Panc1 (cell line): ENCODE measurements at regions not wholly inside any gene's neighbourhood (a gene's known extent, or its start where the extent isn't known, plus 50 kb on each side); places are given as distances from the start of the nearest gene placed in this dataset.

Experiments used
- ATAC-seq: fragments of 200-7000 bp; cut with Tn5 transposase; 2 replicates; pipeline ENCODE4 v1.9.1; 2020; ENCODE audit warnings: mild to moderate bottlenecking, moderate library complexity
- BruUV-seq: library from RNA; stranded (reverse); fragments of 400-500 nt; replicated peaks from 2 replicates; lab custom pipeline; 2021; lab: Mats Ljungman, UMichigan
- CTCF ChIA-PET: fragments of 300-600 bp; sonication (Branson Sonifier 250); formaldehyde crosslinking; loops from one replicate; lab custom pipeline; 2022; ENCODE audit warnings: antibody characterized with exemption; lab: Charles Lee
- POLR2A ChIA-PET: fragments of 300-600 bp; sonication (Branson Sonifier 250); formaldehyde crosslinking; loops from one replicate; lab custom pipeline; 2022; ENCODE audit warnings: antibody characterized with exemption; lab: Charles Lee
- DNase-seq: peaks from one replicate; pipeline ENCODE4 v3.0.0-alpha.2; 2010; ENCODE audit warnings: low read depth, low spot score
- H3K27ac ChIP-seq: 2 replicates; pipeline ENCODE4 v1.5.1; 2011; ENCODE audit warnings: mild to moderate bottlenecking, low read length, inconsistent platforms
- H3K27me3 ChIP-seq: fragments of 200-500 bp; sonication (Bioruptor generic); 2 replicates; pipeline ENCODE4 v1.6.0; 2014; ENCODE audit warnings: low read length, inconsistent platforms; ENCODE audit not compliant: control insufficient read depth, insufficient read depth
- H3K36me3 ChIP-seq: fragments of 200-500 bp; sonication (Bioruptor generic); 2 replicates; pipeline ENCODE4 v1.5.1; 2014; ENCODE audit warnings: inconsistent platforms, mild to moderate bottlenecking, low read length, moderate library complexity; ENCODE audit not compliant: control insufficient read depth, insufficient read depth
- H3K4me1 ChIP-seq: 2 replicates; pipeline ENCODE4 v1.5.1; 2011; ENCODE audit warnings: inconsistent platforms, mild to moderate bottlenecking, low read length, moderate library complexity; ENCODE audit not compliant: control insufficient read depth, insufficient read depth
- H3K4me3 ChIP-seq, 2 experiments: 2 replicates each; pipeline ENCODE4 v1.5.1; 2011 to 2012; ENCODE audit warnings: low read depth in 2 of 2, low read length in 2 of 2, mild to moderate bottlenecking in 2 of 2, inconsistent platforms in 1 of 2, moderate library complexity in 1 of 2
- H3K9me3 ChIP-seq: fragments of 200-500 bp; sonication (Bioruptor generic); 2 replicates; pipeline ENCODE4 v1.5.1; 2014; ENCODE audit warnings: low read depth, mild to moderate bottlenecking, inconsistent platforms, low read length, moderate library complexity; ENCODE audit not compliant: control insufficient read depth, insufficient read depth
- POLR2AphosphoS5 ChIP-seq: IDR thresholded peaks from 2 replicates; pipeline ENCODE4 v1.6.1; 2012; ENCODE audit warnings: mild to moderate bottlenecking, low read depth, low read length, moderate library complexity
- SIN3A ChIP-seq: IDR thresholded peaks from 2 replicates; pipeline ENCODE4 v1.6.1; 2012; ENCODE audit warnings: low read depth, mild to moderate bottlenecking, low read length, moderate library complexity, borderline replicate concordance; ENCODE audit not compliant: insufficient read depth
- TCF7L2 ChIP-seq: IDR thresholded peaks from 2 replicates; pipeline ENCODE4 v1.6.1; 2011; ENCODE audit warnings: mild to moderate bottlenecking, low read depth, low read length, inconsistent platforms
- in situ Hi-C: cut with HindIII; loops from 2 replicates; pipeline ENCODE4 v1.10.0; 2016; ENCODE audit warnings: low sequenced_read_pairs, low pct_unique_long_range_greater_than_20kb
- intact Hi-C: fragments of 100-400 bp; cut with micrococcal nuclease; formaldehyde crosslinking; loops from one replicate; pipeline ENCODE4 v1.10.0; 2022; ENCODE audit not compliant: unreplicated experiment
- TF ChIP-seq, protein P1 (sequence below), 2 experiments: IDR thresholded peaks; 2 replicates each; pipeline ENCODE4 v1.6.1; 2011 to 2012; ENCODE audit warnings: low read depth in 2 of 2, control low read depth in 1 of 2, low read length in 1 of 2, mild to moderate bottlenecking in 1 of 2, moderate library complexity in 1 of 2; ENCODE audit not compliant: insufficient read depth in 1 of 2
- TF ChIP-seq, protein P2 (sequence below): fragments of 450-650 bp; IDR thresholded peaks from 2 replicates; pipeline ENCODE4 v1.5.1; 2017; ENCODE audit warnings: mild to moderate bottlenecking

DNA sequence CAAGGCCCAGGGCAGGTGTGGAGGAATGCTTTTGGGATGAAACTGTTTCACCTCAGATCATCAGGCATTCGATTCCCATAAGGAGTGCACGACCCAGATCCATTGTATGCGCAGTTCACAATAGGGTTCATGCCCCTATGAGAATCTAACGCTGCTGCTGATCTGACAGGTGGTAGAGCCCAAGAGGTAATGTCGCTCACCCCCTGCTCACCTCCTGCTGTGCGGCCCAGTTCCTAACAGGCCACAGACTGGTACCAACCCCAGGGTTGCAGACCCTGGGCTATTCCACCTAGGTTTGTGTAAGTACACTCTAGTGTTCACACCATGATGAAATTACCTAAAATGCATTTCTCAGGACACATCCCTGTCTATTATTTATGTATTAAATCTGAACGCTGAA lies 72.5 kb downstream of the COPS8 start:
- no peaks in the 10 kb centered on the region; the same call in 1 of the 2 replicates for H3K4me1 ChIP-seq
- no peaks in the 10 kb centered on the region for H3K9me3 ChIP-seq
- peak overlapping the region; percentile 13; the same call in 1 of the 2 replicates for H3K27ac ChIP-seq
- TF ChIP-seq, protein P1, sequence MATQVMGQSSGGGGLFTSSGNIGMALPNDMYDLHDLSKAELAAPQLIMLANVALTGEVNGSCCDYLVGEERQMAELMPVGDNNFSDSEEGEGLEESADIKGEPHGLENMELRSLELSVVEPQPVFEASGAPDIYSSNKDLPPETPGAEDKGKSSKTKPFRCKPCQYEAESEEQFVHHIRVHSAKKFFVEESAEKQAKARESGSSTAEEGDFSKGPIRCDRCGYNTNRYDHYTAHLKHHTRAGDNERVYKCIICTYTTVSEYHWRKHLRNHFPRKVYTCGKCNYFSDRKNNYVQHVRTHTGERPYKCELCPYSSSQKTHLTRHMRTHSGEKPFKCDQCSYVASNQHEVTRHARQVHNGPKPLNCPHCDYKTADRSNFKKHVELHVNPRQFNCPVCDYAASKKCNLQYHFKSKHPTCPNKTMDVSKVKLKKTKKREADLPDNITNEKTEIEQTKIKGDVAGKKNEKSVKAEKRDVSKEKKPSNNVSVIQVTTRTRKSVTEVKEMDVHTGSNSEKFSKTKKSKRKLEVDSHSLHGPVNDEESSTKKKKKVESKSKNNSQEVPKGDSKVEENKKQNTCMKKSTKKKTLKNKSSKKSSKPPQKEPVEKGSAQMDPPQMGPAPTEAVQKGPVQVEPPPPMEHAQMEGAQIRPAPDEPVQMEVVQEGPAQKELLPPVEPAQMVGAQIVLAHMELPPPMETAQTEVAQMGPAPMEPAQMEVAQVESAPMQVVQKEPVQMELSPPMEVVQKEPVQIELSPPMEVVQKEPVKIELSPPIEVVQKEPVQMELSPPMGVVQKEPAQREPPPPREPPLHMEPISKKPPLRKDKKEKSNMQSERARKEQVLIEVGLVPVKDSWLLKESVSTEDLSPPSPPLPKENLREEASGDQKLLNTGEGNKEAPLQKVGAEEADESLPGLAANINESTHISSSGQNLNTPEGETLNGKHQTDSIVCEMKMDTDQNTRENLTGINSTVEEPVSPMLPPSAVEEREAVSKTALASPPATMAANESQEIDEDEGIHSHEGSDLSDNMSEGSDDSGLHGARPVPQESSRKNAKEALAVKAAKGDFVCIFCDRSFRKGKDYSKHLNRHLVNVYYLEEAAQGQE (IDR thresholded peaks at IDR 0.05; ENCODE audit: insufficient read depth in 1 of 2, low read depth in 2 of 2, low read length in 1 of 2), result no peak
- TF ChIP-seq SIN3A (no peak), POLR2AphosphoS5 (no peak), TCF7L2 (no peak)
- TF ChIP-seq, protein P2, sequence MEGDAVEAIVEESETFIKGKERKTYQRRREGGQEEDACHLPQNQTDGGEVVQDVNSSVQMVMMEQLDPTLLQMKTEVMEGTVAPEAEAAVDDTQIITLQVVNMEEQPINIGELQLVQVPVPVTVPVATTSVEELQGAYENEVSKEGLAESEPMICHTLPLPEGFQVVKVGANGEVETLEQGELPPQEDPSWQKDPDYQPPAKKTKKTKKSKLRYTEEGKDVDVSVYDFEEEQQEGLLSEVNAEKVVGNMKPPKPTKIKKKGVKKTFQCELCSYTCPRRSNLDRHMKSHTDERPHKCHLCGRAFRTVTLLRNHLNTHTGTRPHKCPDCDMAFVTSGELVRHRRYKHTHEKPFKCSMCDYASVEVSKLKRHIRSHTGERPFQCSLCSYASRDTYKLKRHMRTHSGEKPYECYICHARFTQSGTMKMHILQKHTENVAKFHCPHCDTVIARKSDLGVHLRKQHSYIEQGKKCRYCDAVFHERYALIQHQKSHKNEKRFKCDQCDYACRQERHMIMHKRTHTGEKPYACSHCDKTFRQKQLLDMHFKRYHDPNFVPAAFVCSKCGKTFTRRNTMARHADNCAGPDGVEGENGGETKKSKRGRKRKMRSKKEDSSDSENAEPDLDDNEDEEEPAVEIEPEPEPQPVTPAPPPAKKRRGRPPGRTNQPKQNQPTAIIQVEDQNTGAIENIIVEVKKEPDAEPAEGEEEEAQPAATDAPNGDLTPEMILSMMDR, result no peak
- no TSS peak for BruUV-seq
- CTCF ChIA-PET, result no interaction called here
- ATAC-seq, result no peak
- intact Hi-C loops, result loop anchor here (10.0 kb wide), 2 partner anchors 247 to 317 kb away; no protein-coding TSS in a partner anchor
- no peaks in the 10 kb centered on the region for H3K36me3 ChIP-seq
- in situ Hi-C loops, result no loop called here
- H3K4me3 ChIP-seq, result no peak overlapping the region
- H3K27me3 ChIP-seq, result no peaks in the 10 kb centered on the region
- DNase-seq, result no peak
- POLR2A ChIA-PET, result no interaction called here

DNA sequence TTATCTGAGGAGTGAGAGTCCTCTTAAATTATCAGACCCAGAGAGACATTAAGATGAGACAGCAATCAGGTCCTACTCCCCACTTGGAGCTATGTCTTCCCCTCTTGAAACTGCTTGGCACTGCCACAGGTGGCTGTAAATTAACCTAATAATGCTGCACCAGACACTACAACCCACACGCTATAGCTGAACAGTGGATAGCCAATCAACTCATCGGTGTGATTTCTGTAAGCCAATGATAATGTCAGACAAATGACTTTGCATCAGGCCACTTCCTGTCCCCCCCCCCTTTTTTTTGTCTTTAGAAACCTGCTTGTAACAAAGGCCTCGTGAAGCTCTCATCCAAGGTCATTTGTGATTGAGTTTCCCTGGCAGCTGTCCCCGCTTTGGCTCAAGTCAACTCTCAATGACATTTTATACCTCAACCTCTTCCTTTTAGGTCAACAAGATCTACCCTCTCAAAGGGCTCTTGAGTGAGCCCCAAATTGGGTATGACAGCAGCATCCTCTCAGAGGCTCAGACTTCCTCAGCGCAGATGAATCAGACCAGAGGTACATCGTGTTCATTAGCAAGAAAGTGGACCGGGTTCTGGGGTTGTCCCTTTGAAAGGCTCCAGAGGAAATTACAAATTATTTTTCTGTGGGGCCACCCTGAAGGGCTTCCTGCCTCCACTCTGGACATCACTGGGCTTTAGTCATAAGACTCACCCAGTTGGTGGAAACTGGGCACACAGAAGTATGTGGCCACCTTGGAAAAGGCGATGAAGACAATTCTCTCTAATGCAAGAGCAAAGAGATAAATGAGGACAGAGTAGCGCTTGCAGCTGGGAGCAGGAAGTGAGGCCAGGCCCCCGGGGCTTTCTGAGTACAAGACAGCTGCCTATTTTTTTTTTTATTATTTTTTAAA lies 73.6 kb downstream of the COPS8 start:
- Histone ChIP-seq H3K27me3 (no peaks in the 10 kb centered on the region), H3K4me3 (no peak overlapping the region), H3K9me3 (no peaks in the 10 kb centered on the region), H3K36me3 (no peaks in the 10 kb centered on the region), H3K4me1 (no peaks in the 10 kb centered on the region; the same call in 1 of the 2 replicates), H3K27ac (peak overlapping the region; percentile 36; the same call in 1 of the 2 replicates)
- no peak for TF ChIP-seq TCF7L2
- TF ChIP-seq, protein P1 (IDR thresholded peaks at IDR 0.05; ENCODE audit: insufficient read depth in 1 of 2, low read depth in 2 of 2, low read length in 1 of 2), result no peak
- no peak for TF ChIP-seq SIN3A
- TF ChIP-seq POLR2AphosphoS5, result no peak
- TF ChIP-seq, protein P2, result no peak
- no peak for DNase-seq
- intact Hi-C loops (loop anchor here (10.0 kb wide), 2 partner anchors 246 to 316 kb away; no protein-coding TSS in a partner anchor), in situ Hi-C loops (no loop called here)
- ATAC-seq, result no peak
- ChIA-PET POLR2A (interaction anchor here (0.6 kb wide), 1 partner anchor 251 kb away, joined by 4 read pairs; no protein-coding TSS in a partner anchor), CTCF (interaction anchor here (0.6 kb wide), 1 partner anchor 109 kb away, joined by 9 read pairs; no protein-coding TSS in a partner anchor)
- BruUV-seq, result no TSS peak
